OCI-LY3 (cell line): ENCODE measurements at regions not wholly inside any gene's neighbourhood (a gene's known extent, or its start where the extent isn't known, plus 50 kb on each side); places are given as distances from the start of the nearest gene placed in this dataset.

Experiments used
- EZH2phosphoT487 ChIP-seq: fragments of 200-600 bp; shearing (Covaris generic); IDR thresholded peaks from 2 replicates; pipeline ENCODE4 v1.6.1; 2018; ENCODE audit warnings: antibody characterized with exemption, mixed run types, low read depth
- TF ChIP-seq, protein P1 (sequence below): fragments of 200-600, 300-600 bp; sonication (generic); IDR thresholded peaks from 2 replicates; pipeline ENCODE4 v1.5.1; 2014; ENCODE audit warnings: antibody characterized with exemption, low read length, low read depth

- TF ChIP-seq, protein P1, sequence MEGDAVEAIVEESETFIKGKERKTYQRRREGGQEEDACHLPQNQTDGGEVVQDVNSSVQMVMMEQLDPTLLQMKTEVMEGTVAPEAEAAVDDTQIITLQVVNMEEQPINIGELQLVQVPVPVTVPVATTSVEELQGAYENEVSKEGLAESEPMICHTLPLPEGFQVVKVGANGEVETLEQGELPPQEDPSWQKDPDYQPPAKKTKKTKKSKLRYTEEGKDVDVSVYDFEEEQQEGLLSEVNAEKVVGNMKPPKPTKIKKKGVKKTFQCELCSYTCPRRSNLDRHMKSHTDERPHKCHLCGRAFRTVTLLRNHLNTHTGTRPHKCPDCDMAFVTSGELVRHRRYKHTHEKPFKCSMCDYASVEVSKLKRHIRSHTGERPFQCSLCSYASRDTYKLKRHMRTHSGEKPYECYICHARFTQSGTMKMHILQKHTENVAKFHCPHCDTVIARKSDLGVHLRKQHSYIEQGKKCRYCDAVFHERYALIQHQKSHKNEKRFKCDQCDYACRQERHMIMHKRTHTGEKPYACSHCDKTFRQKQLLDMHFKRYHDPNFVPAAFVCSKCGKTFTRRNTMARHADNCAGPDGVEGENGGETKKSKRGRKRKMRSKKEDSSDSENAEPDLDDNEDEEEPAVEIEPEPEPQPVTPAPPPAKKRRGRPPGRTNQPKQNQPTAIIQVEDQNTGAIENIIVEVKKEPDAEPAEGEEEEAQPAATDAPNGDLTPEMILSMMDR: no peak
- TF ChIP-seq EZH2phosphoT487: no peak
Measured at GRCh38 chr16:48910214-48910613, 300.2 kb upstream of the N4BP1 start.
